A549 (cell line): ENCODE measurements at regions not wholly inside any gene's neighbourhood (a gene's known extent, or its start where the extent isn't known, plus 50 kb on each side); places are given as distances from the start of the nearest gene placed in this dataset.

ENCODE experiments used
- EHF ChIP-seq: fragments of 250-450 bp; sonication (Bioruptor Pico); IDR thresholded peaks from 2 replicates; pipeline ENCODE4 v1.5.0; 2020; ENCODE audit warnings: mild to moderate bottlenecking
- ESRRA ChIP-seq: fragments of 150-350 bp; IDR thresholded peaks from 2 replicates; pipeline ENCODE4 v1.6.1; 2014; ENCODE audit warnings: mild to moderate bottlenecking, low read length, borderline replicate concordance
- HDAC2 ChIP-seq: fragments of 200-600 bp; sonication (generic); IDR thresholded peaks from 2 replicates; pipeline ENCODE4 v1.6.1; 2016
- POLR2A ChIP-seq: IDR thresholded peaks from 2 replicates; pipeline ENCODE4 v1.6.1; 2012; ENCODE audit warnings: mild to moderate bottlenecking, low read length
- TF ChIP-seq, protein P1 (sequence below): fragments of 450-650 bp; IDR thresholded peaks from 2 replicates; pipeline ENCODE4 v1.6.1; 2014; ENCODE audit warnings: antibody characterized with exemption

DNA sequence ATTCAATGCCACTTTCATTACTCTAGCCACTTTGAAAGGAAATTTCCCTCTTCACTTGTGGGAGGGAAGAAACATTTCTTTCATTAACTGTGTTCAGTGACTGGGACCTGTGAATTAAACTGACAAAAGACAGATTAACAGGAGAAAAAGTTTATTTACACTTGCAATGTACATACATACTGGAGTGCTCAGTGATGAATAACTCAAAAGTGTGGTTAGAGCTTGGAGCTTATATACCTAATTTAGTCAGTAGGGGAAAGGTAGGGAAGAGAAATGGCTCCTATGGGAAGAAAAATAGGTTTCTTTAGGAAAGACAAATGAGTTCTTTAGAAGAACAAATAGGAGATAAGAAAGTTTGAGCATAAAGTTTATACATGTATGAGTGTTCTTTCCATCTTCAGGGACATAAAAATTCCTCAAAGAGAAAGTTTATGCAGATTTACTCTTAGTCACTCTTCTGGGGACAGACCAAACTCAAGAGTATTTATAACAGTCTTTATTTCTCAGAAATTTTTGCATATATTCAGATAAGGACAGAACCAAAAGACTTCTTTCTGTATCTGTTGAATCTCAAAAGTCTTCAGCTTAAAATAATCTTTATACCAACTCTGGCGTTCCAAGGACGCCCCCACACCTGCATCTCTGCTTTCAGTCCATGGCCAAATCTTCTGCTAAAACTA is 120.0 kb upstream of the RAI14 start:
- TF ChIP-seq POLR2A (no peak), HDAC2 (no peak), ESRRA (no peak), EHF (CRISPR knock-in tag) (no peak)
- TF ChIP-seq, protein P1, sequence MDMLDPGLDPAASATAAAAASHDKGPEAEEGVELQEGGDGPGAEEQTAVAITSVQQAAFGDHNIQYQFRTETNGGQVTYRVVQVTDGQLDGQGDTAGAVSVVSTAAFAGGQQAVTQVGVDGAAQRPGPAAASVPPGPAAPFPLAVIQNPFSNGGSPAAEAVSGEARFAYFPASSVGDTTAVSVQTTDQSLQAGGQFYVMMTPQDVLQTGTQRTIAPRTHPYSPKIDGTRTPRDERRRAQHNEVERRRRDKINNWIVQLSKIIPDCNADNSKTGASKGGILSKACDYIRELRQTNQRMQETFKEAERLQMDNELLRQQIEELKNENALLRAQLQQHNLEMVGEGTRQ, result no peak
